ENCODE measurements at regions not wholly inside any gene's neighbourhood (a gene's known extent, or its start where the extent isn't known, plus 50 kb on each side); places are given as distances from the start of the nearest gene placed in this dataset.

DNA sequence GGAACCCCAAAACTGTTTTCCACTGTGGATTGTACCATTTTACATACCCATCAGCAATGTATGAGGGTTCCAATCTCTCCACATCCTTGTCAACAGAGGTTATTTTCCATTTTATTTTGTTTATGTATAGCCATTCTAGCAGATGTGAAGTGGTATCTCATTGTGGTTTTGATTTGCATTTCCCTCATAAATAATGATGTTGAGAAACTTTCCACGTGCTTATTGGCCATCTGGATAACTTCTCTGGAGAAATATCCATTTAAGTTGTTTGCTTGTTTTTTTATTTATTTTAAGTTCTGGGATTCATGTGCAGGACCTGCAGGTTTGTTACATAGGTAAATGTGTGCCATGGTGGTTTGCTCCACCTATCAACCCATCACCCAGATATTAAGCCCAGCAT, 280.2 kb upstream of the USP25 start:
- no peak for TF ChIP-seq POLR2A (IDR thresholded peaks at IDR 0.05)
- TF ChIP-seq, protein P1, sequence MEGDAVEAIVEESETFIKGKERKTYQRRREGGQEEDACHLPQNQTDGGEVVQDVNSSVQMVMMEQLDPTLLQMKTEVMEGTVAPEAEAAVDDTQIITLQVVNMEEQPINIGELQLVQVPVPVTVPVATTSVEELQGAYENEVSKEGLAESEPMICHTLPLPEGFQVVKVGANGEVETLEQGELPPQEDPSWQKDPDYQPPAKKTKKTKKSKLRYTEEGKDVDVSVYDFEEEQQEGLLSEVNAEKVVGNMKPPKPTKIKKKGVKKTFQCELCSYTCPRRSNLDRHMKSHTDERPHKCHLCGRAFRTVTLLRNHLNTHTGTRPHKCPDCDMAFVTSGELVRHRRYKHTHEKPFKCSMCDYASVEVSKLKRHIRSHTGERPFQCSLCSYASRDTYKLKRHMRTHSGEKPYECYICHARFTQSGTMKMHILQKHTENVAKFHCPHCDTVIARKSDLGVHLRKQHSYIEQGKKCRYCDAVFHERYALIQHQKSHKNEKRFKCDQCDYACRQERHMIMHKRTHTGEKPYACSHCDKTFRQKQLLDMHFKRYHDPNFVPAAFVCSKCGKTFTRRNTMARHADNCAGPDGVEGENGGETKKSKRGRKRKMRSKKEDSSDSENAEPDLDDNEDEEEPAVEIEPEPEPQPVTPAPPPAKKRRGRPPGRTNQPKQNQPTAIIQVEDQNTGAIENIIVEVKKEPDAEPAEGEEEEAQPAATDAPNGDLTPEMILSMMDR (IDR thresholded peaks at IDR 0.05), result no peak

Measured in breast epithelium (tissue), 3 donors.